ENCODE measurements at regions not wholly inside any gene's neighbourhood (a gene's known extent, or its start where the extent isn't known, plus 50 kb on each side); places are given as distances from the start of the nearest gene placed in this dataset.
"Not testable (repeated sequence)": the region's sequence is repeated elsewhere in the genome, so short reads cannot be mapped to it uniquely, and the experiment has no call there.

DNA sequence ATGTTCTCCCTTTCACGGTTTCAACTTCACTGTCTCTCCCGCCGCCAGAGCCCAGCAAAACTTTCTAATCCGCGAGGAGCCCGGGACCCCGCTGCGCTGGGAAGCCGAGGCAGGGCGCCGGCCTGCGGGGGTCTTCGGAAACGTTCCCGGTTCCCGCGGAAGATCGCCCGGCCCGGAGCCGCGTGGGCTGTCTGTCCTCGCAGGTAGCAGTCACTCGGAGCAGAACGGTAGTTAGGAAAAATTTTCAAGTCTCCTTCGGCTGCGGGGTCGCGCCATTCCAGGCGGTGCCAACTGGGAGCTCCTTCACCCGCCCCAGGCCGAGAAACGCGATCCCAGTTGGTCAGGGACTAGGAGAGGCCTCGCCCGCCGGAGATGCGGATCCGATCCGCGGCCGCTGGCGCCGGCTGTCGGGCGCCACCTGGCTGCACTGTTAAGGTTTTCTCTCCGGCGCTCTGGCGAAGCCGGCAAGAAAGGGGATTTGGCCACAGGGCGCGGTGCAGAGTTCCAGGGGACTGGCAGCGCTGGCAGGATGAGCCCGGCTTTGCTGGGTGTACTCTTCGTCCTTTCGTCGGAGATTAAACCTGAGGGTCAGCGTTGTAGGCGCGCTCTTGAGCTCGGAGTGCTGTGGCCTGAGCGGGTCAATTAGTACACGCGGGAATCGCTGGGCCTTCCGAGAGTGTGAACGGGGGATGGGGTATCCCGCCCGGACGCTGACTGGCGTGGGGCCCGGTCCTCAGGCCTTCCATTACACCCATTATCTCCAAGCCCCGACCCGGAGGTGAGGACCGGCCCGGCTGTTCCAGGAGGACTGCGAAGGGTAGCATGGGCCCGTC is 135.4 kb downstream of the KCNJ12 start:
- peak overlapping the region; percentile 15 for H3K27ac Mint-ChIP-seq (ENCODE audit: unreplicated experiment)

GRCh38 chr17:21512307-21513011 is 136.3 kb downstream of the KCNJ12 start:
- Mint-ChIP-seq H3K27ac (ENCODE audit: unreplicated experiment) (peak overlapping the region; percentile 21), H3K4me3 (ENCODE audit: unreplicated experiment) (peak overlapping the region; percentile 62), H3K36me3 (ENCODE audit: unreplicated experiment) (no peaks in the 10 kb centered on the region), H3K9me3 (ENCODE audit: unreplicated experiment) (peaks cover 2% of the 10 kb centered on the region), H3K27me3 (ENCODE audit: unreplicated experiment) (peaks cover 4% of the 10 kb centered on the region), H3K4me1 (ENCODE audit: low read depth, unreplicated experiment) (peaks cover 16% of the 10 kb centered on the region)
- DNase-seq: no peak
- TF ChIP-seq, protein P1, sequence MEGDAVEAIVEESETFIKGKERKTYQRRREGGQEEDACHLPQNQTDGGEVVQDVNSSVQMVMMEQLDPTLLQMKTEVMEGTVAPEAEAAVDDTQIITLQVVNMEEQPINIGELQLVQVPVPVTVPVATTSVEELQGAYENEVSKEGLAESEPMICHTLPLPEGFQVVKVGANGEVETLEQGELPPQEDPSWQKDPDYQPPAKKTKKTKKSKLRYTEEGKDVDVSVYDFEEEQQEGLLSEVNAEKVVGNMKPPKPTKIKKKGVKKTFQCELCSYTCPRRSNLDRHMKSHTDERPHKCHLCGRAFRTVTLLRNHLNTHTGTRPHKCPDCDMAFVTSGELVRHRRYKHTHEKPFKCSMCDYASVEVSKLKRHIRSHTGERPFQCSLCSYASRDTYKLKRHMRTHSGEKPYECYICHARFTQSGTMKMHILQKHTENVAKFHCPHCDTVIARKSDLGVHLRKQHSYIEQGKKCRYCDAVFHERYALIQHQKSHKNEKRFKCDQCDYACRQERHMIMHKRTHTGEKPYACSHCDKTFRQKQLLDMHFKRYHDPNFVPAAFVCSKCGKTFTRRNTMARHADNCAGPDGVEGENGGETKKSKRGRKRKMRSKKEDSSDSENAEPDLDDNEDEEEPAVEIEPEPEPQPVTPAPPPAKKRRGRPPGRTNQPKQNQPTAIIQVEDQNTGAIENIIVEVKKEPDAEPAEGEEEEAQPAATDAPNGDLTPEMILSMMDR (IDR thresholded peaks at IDR 0.05; ENCODE audit: partially characterized antibody, unreplicated experiment): no peak

More for the DNA sequence above, 135.4 kb downstream of the KCNJ12 start:
- H3K9me3 Mint-ChIP-seq (ENCODE audit: unreplicated experiment): peaks cover 2% of the 10 kb centered on the region
- TF ChIP-seq, protein P1 (IDR thresholded peaks at IDR 0.05; ENCODE audit: partially characterized antibody, unreplicated experiment): peak; percentile 60
- peaks cover 16% of the 10 kb centered on the region for H3K4me1 Mint-ChIP-seq (ENCODE audit: low read depth, unreplicated experiment)
- H3K36me3 Mint-ChIP-seq (ENCODE audit: unreplicated experiment): no peaks in the 10 kb centered on the region
- peak; percentile 90 for DNase-seq
- H3K4me3 Mint-ChIP-seq (ENCODE audit: unreplicated experiment): peak overlapping the region; percentile 62
- H3K27me3 Mint-ChIP-seq (ENCODE audit: unreplicated experiment): peaks cover 4% of the 10 kb centered on the region

DNA sequence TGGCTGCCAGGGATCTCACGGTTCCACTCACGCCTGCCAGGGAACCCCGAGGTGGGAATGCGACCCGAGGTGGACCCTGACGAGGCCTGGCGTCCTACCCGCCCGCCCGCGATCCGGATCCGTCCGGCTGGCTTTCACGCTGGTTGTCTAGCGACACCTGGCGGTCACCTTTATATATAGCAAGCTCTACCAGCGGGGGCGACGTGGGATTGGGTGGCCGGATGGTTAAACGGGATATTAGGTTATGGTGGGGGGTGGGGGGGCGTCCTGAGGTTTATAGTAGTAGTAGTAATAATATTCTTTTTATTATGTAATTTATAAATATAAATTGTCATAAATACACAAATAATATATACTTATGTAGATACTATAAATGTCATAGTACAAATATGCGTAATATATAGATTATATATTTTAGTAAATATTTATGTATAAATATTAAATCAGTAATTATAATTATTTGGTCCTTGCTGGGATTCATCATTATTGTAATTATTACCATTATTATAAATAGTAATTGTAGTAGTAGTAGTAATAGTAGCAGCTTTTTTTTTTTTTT is 136.9 kb downstream of the KCNJ12 start:
- no peak overlapping the region for H3K4me3 Mint-ChIP-seq (ENCODE audit: unreplicated experiment)
- peaks cover 4% of the 10 kb centered on the region for H3K27me3 Mint-ChIP-seq (ENCODE audit: unreplicated experiment)
- TF ChIP-seq, protein P1 (IDR thresholded peaks at IDR 0.05; ENCODE audit: partially characterized antibody, unreplicated experiment): peak; percentile 88
- peaks cover 16% of the 10 kb centered on the region for H3K4me1 Mint-ChIP-seq (ENCODE audit: low read depth, unreplicated experiment)
- no peaks in the 10 kb centered on the region for H3K36me3 Mint-ChIP-seq (ENCODE audit: unreplicated experiment)
- no peak overlapping the region for H3K27ac Mint-ChIP-seq (ENCODE audit: unreplicated experiment)
- peak; percentile 88 for DNase-seq
- peaks cover 2% of the 10 kb centered on the region for H3K9me3 Mint-ChIP-seq (ENCODE audit: unreplicated experiment)

DNA sequence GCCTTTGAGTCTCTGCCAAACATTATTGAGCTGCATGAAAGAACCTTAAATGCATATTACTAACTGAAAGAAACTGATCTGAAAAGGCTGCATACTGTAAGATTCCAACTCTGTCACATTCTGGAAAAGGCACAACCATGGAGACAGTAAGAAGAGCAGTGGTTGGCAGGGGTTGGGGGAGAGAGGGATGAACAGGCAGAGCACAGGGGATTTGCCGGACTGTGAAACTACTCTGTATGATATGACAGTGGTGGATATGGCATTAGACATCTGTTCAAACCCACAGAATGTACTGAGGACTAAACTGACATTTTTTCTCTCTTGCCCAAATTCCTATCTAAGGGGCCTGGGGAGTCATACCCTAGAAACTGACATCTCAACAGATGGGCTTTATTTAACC is 138.4 kb downstream of the KCNJ12 start:
- DNase-seq; H3K4me3 Mint-ChIP-seq (ENCODE audit: unreplicated experiment); H3K36me3 Mint-ChIP-seq (ENCODE audit: unreplicated experiment); H3K27ac Mint-ChIP-seq (ENCODE audit: unreplicated experiment); H3K9me3 Mint-ChIP-seq (ENCODE audit: unreplicated experiment); H3K27me3 Mint-ChIP-seq (ENCODE audit: unreplicated experiment): not testable (repeated sequence)
- peaks cover 16% of the 10 kb centered on the region for H3K4me1 Mint-ChIP-seq (ENCODE audit: low read depth, unreplicated experiment)

DNA sequence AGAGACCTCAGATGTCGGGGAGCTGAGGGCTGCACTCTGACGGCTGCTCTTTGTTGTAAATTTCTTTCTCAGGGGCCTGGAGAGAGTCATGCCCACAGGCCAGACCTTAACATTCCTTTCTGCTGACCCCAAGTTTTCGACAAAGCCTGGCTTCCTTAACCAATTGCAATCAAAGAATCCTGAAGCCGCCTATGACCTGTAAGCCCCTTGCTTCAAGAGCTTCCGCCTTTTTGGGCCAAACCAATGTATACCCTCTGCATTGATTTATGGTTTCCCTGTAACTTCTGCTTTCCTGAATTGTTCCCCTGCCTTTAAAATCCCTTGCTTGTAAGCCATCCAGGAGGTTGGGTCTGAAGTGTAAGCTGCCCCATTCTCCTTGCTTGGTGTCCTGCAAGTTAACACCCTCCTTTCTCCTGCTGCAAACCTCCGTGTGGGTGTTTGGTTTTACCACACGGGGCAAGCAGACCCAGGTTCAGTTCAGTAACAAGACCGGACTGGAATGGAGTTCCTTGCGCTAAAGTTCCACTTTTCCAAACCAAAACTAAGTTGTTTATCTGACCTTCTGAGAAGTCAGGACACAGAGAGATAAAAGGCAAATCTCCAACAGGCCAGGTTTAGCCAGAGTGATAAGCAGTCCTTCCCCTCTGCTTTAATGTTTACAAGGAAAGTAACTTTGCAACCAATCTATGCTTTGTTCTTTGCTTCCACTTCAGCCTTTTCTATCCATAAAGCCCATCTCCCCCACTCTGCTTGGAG is 141.6 kb downstream of the KCNJ12 start:
- TF ChIP-seq, protein P1 (IDR thresholded peaks at IDR 0.05; ENCODE audit: partially characterized antibody, unreplicated experiment): no peak
- H3K36me3 Mint-ChIP-seq (ENCODE audit: unreplicated experiment): no peaks in the 10 kb centered on the region
- peaks cover 3% of the 10 kb centered on the region for H3K4me1 Mint-ChIP-seq (ENCODE audit: low read depth, unreplicated experiment)
- H3K4me3 Mint-ChIP-seq (ENCODE audit: unreplicated experiment): no peak overlapping the region
- no peaks in the 10 kb centered on the region for H3K9me3 Mint-ChIP-seq (ENCODE audit: unreplicated experiment)
- H3K27me3 Mint-ChIP-seq (ENCODE audit: unreplicated experiment): peaks cover 4% of the 10 kb centered on the region
- DNase-seq: no peak
- H3K27ac Mint-ChIP-seq (ENCODE audit: unreplicated experiment): no peak overlapping the region

Data from glutamatergic neuron (in vitro differentiated cells).